Progenitor cell of endocrine pancreas (in vitro differentiated cells): ENCODE measurements at regions not wholly inside any gene's neighbourhood (a gene's known extent, or its start where the extent isn't known, plus 50 kb on each side); places are given as distances from the start of the nearest gene placed in this dataset.

Experiments used
- DNase-seq: peaks from one replicate; pipeline ENCODE4 v3.0.0; 2021; ENCODE audit warnings: low spot score; ENCODE audit not compliant: unreplicated experiment
- H3K27ac Mint-ChIP-seq: 2 replicates; pipeline ENCODE4 v1.8.0; 2021; ENCODE audit warnings: mild to moderate bottlenecking, moderate library complexity, mixed read lengths
- H3K27me3 Mint-ChIP-seq: 2 replicates; pipeline ENCODE4 v1.8.0; 2021; ENCODE audit warnings: mixed read lengths
- H3K36me3 Mint-ChIP-seq: 2 replicates; pipeline ENCODE4 v1.8.0; 2022; ENCODE audit warnings: mixed read lengths; ENCODE audit not compliant: insufficient read depth
- H3K4me1 Mint-ChIP-seq: 2 replicates; pipeline ENCODE4 v1.8.0; 2021; ENCODE audit warnings: low read depth, mixed read lengths
- H3K4me3 Mint-ChIP-seq: 2 replicates; pipeline ENCODE4 v1.8.0; 2021; ENCODE audit warnings: low read depth, mild to moderate bottlenecking, moderate library complexity, mixed read lengths
- H3K9me3 Mint-ChIP-seq: 2 replicates; pipeline ENCODE4 v1.8.0; 2021; ENCODE audit warnings: low read depth, mixed read lengths
- TF ChIP-seq, protein P1 (sequence below): fragments of 200-600 bp; sonication (generic); IDR thresholded peaks from one replicate; pipeline ENCODE4 v1.5.0; 2021; ENCODE audit warnings: antibody characterized with exemption, mild to moderate bottlenecking; ENCODE audit not compliant: unreplicated experiment

DNA sequence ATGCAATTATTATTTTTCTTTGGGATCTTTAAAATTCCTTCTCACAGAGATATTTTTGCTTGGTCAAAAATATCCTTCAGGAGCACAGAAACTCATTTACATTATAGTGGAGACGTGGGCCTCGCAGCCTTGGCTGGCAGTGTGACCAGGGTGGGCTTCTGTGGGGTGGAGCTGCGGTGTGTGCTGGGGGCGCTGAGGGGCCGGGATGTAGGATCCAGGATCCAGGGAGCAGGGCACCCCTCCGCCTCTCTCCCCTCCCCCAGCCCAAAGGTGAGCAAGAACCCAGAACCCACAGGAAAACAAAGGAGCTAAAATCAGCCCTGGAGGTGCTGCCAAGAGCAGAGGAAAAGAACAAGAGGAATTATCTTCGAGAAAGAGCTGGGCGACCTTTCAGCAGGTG, 79.1 kb upstream of the OLFM1 start:
- Mint-ChIP-seq H3K27ac (no peak overlapping the region), H3K27me3 (peaks cover 6% of the 10 kb centered on the region), H3K9me3 (peaks cover 4% of the 10 kb centered on the region), H3K36me3 (no peaks in the 10 kb centered on the region), H3K4me1 (no peaks in the 10 kb centered on the region), H3K4me3 (no peak overlapping the region)
- TF ChIP-seq, protein P1, sequence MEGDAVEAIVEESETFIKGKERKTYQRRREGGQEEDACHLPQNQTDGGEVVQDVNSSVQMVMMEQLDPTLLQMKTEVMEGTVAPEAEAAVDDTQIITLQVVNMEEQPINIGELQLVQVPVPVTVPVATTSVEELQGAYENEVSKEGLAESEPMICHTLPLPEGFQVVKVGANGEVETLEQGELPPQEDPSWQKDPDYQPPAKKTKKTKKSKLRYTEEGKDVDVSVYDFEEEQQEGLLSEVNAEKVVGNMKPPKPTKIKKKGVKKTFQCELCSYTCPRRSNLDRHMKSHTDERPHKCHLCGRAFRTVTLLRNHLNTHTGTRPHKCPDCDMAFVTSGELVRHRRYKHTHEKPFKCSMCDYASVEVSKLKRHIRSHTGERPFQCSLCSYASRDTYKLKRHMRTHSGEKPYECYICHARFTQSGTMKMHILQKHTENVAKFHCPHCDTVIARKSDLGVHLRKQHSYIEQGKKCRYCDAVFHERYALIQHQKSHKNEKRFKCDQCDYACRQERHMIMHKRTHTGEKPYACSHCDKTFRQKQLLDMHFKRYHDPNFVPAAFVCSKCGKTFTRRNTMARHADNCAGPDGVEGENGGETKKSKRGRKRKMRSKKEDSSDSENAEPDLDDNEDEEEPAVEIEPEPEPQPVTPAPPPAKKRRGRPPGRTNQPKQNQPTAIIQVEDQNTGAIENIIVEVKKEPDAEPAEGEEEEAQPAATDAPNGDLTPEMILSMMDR: no peak
- DNase-seq: no peak

DNA sequence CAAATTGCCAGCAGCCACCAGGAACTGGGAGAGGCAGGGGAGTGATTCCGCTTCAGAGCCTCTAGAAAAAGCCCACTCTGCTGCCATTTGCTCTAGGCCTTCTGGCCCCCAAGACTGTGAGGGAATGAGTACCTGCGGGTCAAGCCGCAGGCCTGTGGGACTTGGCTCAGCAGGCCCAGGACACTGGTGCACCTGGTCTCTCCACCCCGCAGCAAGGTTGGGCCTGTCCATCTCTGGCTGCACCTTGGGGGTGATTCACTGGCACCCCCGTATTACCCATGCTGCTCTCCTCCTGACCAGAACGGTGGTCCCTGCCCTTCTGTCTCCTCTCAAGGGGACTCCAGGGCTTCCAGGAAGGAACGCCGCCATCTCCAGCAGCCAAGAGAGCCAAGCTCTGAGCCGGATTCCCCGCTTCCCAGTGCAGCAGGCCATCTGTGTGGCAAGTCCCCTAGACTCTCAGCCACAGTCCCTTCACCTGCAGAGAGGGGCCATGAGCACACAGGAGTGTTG, 78.4 kb upstream of the OLFM1 start:
- DNase-seq: no peak
- H3K4me3 Mint-ChIP-seq: no peak overlapping the region
- peaks cover 2% of the 10 kb centered on the region for H3K9me3 Mint-ChIP-seq
- TF ChIP-seq, protein P1: no peak
- H3K27ac Mint-ChIP-seq: no peak overlapping the region
- no peaks in the 10 kb centered on the region for H3K36me3 Mint-ChIP-seq
- H3K4me1 Mint-ChIP-seq: no peaks in the 10 kb centered on the region
- peaks cover 10% of the 10 kb centered on the region for H3K27me3 Mint-ChIP-seq

DNA sequence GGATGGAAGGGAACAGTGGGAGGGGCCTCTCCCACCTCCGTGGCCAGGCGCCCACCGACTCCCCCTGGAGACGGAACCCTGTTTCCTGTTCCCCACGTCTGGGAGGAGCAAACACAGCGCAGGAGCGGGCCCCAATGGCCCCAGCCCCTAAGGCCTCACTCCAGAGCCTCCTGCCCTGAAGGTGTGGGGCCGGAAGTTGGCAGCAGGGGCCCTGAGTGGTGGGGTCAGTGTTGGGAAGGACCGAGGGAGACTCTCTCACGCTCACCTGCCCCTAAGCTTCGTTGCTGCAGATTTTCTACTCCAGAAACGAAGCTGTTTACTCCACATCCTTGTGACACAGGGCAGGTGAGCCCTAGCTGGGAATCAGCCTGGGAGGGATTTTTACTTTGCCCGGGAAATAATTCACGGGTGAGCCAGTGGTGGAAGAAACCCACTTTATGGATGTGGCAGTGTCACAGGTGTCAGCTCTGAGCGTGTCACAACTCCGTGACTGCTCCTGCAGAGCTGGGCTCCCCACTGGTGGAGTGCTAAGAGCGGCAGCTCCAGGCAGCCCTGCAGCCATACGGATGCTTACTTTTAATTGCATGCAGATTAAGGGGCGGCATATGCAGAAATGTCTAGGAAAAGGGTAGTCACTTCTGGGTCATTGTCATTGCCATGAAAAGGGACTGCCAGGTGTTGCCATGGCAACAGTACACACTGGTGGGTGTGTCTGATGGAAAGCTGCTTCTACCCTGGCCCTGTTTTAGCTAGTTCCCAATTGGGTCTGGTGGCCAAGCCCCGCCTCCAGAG, 77.5 kb upstream of the OLFM1 start:
- TF ChIP-seq, protein P1: no peak
- Mint-ChIP-seq H3K9me3 (no peaks in the 10 kb centered on the region), H3K4me1 (no peaks in the 10 kb centered on the region), H3K27me3 (peaks cover 12% of the 10 kb centered on the region), H3K4me3 (no peak overlapping the region), H3K36me3 (no peaks in the 10 kb centered on the region), H3K27ac (no peak overlapping the region)
- DNase-seq: no peak

DNA sequence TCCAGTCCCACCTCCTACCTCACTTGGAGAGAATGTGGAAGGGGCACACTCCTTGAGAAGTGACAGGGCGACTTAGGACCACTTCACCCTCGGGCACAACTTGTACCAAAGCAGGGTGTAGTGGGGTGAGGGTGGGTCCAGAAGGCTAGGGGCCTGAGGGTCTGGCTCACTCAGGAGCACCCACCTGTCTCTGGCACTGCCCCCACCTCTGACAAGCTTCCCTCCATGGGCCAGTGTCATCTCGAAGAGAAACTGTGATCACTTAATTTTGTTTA, 76.9 kb upstream of the OLFM1 start:
- H3K27ac Mint-ChIP-seq: no peak overlapping the region
- no peaks in the 10 kb centered on the region for H3K9me3 Mint-ChIP-seq
- no peak for DNase-seq
- no peaks in the 10 kb centered on the region for H3K4me1 Mint-ChIP-seq
- no peak overlapping the region for H3K4me3 Mint-ChIP-seq
- TF ChIP-seq, protein P1: no peak
- no peaks in the 10 kb centered on the region for H3K36me3 Mint-ChIP-seq
- peaks cover 18% of the 10 kb centered on the region for H3K27me3 Mint-ChIP-seq

DNA sequence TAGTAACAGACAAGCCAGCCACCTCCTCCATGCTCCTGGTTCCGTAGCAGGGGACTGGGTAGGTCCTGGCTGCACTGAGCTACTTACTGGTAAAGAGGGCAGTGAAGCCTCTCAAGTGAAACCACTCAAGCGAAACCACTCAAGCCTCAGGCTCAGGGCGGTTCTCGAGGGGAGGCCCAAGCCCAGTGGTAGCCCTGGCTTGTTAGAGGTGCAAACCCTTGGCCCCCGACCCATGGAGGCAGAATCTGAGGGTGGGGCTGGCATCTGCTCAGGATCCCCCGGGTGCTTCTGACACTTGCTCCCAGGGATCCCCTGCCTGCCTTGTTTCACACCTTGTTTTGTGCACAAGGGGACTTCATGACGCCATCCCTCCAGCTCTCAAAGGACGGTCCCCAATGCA, 76.5 kb upstream of the OLFM1 start:
- H3K4me3 Mint-ChIP-seq: no peak overlapping the region
- H3K4me1 Mint-ChIP-seq: no peaks in the 10 kb centered on the region
- TF ChIP-seq, protein P1: no peak
- H3K27ac Mint-ChIP-seq: no peak overlapping the region
- H3K36me3 Mint-ChIP-seq: no peaks in the 10 kb centered on the region
- H3K27me3 Mint-ChIP-seq: peaks cover 22% of the 10 kb centered on the region
- H3K9me3 Mint-ChIP-seq: no peaks in the 10 kb centered on the region
- no peak for DNase-seq
